ENCODE measurements at regions not wholly inside any gene's neighbourhood (a gene's known extent, or its start where the extent isn't known, plus 50 kb on each side); places are given as distances from the start of the nearest gene placed in this dataset.
"Not testable (repeated sequence)": the region's sequence is repeated elsewhere in the genome, so short reads cannot be mapped to it uniquely, and the experiment has no call there.

DNA sequence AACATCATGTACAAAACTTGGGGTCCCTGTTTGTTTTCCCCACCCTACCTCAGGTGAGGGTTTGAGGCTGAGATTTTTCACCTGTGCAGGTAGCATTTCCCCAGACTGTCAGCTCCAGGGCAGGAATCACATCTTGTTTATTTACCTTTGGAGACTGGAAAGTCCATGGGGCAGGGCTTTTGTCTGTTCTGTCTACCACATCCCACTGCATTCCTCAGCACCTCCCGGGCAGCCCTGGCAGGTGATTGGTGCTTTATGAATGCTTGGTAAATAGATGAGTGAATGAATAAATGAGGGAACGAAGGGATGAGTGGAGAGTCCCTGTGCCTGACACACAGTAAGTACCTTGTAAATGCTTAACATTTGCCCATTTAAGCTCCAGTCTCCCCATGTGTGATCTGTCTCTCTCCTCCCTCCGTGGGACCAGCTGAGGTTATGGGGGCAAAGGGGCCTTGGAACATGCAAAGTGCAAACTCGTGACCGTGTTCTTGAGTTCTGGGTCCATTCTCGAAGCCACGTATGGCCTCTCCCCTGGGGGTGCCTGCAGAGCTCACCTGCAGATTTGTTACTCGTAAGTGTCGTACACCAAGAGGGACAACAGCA, 69.7 kb upstream of the PMEPA1 start:
- no peak for FAIRE-seq

DNA sequence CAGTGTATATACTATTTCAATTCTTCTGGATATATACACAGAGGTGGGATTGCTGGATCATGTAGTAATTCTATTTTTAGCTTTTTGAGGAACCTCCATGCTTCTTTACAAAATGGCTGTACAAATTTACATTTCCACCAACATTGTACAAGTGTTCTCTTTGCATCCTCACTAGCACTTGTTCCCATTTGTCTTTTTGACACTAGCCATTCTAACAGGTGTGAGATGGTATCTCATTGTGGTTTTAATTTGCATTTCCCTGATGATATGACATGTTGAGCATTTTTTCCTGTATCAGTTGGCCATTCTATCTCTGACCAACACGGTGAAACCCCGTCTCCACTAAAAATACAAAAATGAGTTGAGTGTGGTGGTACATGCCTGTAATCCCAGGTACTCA, 68.1 kb upstream of the PMEPA1 start:
- no peak for FAIRE-seq

DNA sequence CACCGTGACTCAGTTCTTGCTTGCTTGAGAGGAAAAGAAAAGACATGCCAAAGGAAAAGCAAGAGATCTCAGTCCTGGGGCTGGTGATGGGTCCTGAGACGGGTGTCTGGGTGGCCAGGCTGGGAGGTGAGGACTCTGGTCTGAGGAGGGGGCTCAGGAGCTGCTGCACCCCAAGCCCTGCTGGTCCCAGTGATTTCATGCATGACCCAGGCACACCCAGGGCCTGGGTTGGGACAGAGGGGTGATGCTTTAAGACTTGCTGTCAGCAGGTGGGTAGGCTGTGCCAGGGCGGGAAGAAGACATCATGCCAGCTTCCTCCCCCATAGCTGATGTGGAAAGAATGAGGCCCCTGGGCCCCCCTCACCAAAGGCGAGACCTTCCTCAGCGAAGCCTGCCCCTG, 65.1 kb upstream of the PMEPA1 start:
- FAIRE-seq = no peak

DNA sequence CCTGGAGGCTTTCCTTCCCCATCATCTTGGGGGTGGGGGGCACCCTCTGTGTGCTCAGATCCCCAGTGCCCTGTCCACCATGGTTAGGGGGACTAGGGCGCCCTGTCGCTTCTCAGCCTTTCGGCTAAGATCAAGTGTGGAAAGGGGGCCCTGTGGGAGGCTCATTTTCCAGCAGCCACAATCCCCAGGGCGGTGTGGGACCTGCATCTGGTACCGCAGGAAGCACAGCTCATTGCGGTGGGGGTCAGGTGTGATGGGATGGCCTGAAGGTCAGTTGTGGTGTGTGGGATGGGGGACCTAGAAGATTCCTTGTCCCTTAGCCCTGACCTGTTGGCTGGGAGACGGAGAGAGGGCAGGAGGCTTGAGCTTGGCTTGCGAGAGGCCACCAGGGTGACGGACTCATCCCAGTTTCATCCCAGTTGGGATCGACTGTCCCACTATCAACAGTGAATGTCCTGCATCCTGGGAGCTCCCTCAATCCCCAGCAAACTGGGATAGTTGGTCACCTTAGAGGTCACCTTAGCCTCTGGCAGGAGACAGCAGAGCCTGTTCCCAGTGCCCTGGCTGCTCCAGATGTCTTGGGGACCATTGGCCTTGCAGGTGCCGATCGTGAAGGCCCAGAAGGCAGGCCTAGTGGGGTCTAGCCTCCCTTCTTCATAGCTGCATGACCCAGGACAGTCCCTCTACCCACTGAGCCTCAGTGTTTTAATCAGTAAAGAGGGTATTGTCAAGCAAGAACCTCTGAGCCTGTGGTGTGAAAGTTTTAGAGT, 64.5 kb upstream of the PMEPA1 start:
- FAIRE-seq = no peak

DNA sequence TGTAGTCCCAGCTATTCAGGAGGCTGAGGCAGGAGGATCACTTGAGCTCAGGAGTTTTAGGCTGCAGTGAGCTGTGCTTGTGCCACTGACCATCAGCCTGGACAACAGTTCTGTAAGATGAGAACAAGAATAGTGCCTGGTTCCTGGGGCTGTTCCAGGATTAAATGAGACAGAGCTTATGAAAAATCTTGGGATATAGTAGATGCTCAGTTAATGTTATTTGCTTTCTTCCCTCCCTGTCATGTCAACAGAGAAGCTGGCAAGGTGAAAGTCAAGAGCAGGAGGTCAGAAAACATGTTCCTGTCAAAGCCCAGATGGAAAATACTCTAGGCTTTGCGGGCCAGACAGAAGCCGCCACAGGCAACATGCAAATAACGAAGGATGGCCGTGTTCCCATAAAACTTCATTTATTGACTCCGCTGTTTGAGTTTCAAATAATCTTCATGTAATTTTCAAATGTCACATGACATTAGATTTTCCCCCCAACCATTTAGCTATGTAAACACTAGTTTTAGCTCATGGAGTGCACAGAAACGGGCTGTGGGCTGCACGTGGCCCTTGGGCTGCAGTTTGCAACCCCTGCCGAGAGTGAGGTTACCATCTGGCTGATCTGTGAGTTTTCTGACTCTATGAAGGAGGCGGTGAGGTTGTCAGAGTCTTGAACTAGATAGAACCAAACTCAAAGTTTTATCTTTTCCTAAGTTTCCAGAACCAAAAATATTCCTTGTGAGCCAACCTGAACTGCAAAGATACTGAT, 63.4 kb upstream of the PMEPA1 start:
- no peak for FAIRE-seq

DNA sequence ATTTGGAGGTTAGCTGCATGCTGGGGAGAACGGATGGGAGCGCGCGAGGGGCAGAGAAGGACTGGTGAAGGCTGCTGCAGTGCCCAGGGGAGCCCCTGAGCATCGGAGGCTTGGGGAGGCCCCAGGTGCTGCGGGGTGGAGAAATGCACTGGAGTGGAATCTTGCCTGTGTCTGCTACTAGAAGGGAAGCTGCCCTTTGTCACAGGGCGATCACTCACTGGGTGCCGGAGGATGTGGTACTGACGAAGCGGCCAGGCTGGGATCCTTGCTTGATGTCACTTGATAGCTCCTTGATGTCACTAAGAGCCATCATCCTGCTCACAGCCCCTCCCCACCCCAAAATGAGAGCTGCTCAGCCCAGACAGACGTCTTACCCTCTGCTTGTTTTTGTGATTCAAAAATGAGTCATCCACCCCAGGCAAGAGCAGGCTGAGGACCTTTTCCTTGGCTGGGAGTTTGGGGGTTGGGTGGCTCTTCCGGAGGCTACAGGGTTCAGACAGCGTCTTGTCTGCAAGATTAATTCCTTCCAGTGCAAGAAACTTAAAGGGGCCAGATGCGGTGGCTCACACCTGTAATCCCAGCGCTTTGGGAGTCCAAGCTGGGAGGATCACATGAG, 62.6 kb upstream of the PMEPA1 start:
- no peak for FAIRE-seq

DNA sequence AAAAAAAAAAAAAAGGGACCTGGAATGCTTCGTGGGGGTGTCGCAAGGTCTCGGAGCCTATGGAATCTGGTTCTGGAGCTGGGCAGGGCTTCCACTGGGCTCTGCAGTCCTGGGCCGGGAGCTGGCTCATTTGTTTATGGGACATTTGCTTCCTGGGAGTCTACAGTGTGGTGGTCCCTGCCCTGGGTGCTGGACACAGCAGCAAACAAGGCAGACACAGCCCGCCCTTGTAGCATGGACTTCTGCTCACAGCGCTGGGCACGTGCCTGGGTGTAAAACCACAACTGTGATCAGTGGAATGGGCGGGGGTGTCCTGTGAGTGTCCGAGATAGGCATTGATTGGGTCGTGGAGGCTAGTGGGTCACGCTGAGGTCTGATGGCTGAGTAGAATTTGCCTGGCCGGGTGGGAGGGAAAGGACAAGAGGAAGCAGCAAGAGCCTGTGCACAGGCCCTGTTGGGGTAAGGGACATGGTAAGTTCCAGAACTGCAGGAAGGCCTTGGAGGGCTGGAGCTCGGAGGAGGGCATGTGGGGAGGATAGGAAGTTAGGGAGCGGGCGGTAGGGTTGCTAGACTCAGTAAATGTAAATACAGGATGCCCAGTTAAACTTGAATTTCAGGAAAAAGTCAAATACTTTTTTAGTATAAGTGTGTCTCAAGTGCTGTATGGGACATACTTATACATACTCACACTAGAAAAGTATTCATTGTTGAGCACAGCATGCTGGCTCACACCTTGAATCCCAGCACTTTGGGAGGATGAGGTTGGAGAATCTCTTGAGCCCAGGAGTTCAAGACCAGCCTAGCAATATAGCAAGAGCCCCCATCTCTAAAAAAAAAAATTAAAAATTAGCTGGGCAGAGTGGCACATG, 61.3 kb upstream of the PMEPA1 start:
- FAIRE-seq = no peak

DNA sequence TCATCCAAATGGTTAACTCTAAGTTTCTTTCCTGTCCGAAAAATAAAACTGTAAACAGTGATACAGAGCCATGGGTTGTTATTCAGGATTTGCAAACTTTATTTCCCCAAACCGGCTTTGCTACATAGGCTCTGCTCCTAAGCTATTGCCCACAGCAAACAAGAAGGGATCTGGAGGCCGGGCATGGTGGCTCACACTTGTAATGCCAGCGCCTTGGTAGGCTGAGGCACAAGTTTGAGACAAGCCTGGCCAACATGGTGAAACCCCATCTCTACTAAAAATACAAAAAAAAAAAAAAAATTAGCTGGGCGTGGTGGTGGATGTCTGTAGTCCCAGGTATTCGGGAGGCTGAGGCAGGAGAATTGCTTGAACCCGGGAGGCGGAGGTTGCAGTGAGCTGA, 60.6 kb upstream of the PMEPA1 start:
- not testable (repeated sequence) for FAIRE-seq

DNA sequence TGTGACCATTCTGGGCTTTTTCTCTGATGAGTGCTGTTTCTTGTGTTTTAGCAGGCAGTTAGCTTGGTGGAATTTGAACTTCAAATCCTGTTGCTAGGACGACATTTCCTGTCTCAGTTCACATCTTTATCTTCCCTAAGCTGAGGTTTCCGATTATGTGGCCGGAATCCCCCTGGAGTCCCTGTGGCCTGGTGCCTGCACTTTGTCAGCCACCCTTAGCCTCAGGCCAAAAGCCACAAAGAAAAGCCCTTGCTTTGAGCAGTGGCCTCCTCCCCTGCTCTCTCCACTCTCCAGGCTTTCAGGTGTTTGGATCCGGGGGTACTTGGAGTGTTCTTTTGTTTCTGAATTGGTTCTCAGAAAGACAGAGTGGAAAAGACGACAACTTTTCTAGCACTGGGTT, 59.9 kb upstream of the PMEPA1 start:
- no peak for FAIRE-seq

DNA sequence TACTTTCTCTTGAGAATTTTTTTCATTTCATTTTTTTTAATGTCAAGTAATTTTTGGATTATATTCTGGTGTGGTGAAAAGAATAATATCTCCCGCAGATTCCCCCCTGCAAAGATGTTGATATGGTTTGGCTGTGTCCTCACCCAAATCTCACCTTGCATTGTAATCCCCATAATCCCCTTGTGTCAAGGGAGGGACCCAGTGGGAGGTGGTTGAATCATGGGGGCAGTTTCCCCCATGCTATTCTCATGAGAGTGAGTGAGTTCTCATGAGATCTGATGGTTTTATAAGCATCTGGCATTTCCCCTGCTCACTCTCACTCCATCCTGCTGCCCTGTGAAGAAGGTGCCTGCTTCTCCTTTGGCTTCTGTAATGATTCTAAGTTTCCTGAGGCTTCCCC, 58.7 kb upstream of the PMEPA1 start:
- no peak for FAIRE-seq

DNA sequence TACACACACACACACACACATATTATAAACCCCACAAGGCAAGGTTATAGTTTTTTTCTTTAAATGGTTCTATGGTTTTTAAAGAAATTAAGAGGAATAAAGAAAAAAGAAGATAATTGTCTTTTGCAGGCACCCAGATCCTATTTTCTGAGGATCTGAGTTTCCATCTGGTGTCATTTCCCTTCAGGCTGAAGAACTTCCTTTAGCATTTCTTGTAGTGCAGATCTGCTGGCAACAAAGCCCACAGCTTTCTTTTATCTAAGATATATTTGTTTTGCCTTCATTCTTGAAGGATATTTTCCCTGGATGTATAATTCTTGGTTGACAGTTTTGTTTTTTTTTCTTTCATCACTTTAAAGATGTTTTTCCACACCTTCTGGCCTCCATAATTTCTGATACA, 57.6 kb upstream of the PMEPA1 start:
- no peak for FAIRE-seq

DNA sequence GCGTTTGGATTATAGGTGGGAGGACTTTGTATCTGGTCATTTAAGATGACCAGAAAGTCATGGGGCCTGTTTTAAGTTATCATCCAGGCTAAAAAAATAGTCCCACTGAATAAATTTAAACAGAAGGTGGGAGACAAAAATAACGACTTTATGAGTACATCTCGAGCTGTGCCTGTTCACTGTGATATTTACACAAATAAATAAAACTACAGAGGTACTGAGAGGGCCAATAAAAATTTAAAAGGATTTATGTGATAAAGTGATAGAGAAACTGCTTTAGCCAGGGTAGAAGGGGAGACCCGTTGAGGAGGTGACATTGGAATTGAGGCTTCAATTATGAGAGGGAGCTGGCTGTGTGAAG, 53.4 kb upstream of the PMEPA1 start:
- no peak for FAIRE-seq

DNA sequence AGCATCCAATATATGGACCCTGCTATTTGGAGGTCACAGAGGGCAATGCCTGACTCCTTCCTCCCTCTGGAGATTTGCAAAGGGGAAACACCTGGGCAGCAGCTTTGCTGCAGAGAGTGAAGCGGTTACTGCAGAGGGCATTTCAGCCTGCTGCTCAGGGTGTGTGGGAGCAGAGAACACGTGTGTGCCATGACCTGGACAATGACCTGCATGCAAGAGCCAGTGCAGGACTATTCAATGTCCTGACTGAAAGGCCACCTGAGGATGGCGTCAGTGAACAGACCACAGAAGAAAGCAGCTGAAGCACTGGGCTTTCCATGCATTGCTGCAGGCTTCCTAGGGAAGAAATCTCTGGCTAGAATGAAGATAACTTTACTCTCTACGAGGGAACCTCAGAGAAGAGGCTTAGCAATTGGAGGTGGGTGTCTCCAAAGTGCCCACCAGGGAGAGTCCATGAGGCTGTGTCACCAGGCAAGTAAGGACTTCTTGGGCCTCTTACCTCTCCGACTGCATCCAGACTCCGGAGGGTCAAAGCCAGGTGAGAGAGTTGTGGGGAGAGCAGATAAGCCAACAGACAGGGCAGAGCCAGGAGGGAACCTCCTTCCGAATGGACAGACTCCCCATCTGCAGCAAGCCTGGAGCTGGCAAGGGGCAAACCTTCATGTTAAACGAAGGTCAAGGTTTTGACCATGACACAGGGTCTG, 52.9 kb upstream of the PMEPA1 start:
- FAIRE-seq = no peak

DNA sequence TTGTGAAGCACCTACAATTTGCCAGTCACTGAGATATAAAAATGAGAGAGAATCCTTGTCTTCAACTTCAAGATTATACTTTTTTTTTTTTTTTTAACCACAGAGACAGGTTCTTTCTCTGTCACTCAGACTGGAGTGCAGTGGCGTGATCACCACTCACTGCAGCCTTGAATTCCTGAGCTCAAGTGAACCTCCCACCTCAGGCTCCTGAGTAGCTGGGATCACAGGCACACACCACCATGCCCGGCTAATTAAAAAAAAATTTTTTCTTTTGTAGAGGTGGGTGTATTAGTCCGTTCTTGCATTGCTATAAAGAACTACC, 51.6 kb upstream of the PMEPA1 start:
- FAIRE-seq = no peak

DNA sequence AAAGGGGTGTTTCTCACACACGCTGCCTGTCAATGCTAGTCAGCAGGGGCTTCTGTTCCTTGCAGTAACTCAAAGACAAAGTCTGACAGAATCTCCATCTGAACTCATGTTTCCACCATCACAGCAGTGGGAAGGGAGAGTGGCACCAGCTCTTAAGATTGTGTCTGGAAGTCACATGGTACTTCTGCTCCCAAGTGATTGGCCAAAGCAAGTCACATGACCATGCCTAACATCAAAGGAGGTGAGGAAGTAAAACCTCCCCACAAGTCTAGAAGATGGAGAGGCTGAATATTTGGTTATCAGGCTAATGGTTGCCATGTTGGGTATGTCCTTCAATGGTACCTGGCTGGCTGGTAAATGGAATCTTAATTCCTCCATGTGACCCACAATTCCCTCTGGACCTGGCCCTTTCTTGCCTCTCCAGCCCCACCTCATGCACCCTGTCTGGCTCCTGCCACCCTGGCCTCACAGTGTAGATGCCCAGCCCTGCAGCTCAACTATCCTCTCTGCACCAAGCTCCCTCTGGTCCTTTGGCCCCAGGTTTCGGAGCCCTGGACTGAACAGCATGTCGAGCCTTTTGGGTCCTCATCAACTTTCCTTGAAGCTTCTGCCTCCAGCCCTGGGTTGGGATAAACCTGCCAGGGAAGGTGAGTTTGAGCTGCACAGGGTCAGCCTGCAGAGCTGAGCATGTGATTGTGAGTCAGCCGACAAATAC, 51.0 kb upstream of the PMEPA1 start:
- no peak for FAIRE-seq

DNA sequence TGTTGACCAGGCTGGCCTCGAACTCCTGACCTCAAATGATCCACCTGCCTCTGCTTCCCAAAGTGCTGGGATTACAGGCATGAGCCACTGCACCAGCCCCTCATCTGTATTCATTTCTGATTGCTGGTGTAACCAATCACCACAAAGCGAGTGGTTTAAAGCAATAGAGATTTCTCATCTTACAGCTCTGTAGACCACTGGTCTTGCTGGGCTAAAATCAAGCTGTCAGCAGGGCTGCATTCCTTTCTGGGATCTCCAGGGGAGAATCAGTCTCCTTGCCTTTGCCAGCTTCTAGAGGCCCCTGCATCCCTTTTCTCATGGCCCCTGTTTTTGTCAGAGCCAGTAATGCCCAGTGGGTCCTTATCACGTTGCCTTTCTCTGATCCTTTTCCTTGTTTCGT, 49.9 kb upstream of the PMEPA1 start:
- FAIRE-seq = no peak

Data from A204.1 (cell line).